HCT116 (cell line): ENCODE measurements at regions not wholly inside any gene's neighbourhood (a gene's known extent, or its start where the extent isn't known, plus 50 kb on each side); places are given as distances from the start of the nearest gene placed in this dataset.

Source experiments
- ATAC-seq: fragments of 200-7000 bp; cut with Tn5 transposase; 2 replicates; pipeline ENCODE4 v1.9.1; 2020; ENCODE audit warnings: mild to moderate bottlenecking, moderate library complexity
- BruUV-seq: library from RNA; stranded (reverse); fragments of 400-500 nt; replicated peaks from 2 replicates; lab custom pipeline; 2021; lab: Mats Ljungman, UMichigan
- CTCF ChIA-PET: fragments of 300-600 bp; sonication (Branson Sonifier 250); formaldehyde crosslinking; loops from one replicate; lab custom pipeline; 2021; ENCODE audit warnings: antibody characterized with exemption; lab: Charles Lee
- POLR2A ChIA-PET: fragments of 300-600, 350-600 bp; sonication (Branson Sonifier 250); formaldehyde crosslinking; loops from one replicate; lab custom pipeline; 2021; ENCODE audit warnings: antibody characterized with exemption; lab: Charles Lee
- RAD21 ChIA-PET, 2 experiments: fragments of 300-600 bp; sonication (Branson Sonifier 250); formaldehyde crosslinking; loops; one replicate each; lab custom pipeline; 2023; ENCODE audit warnings: low total read pairs in 2 of 2; ENCODE audit not compliant: uncharacterized antibody in 2 of 2, unreplicated experiment in 2 of 2, low non-redundant PET in 1 of 2; lab: Charles Lee
- DNase-seq: peaks from one replicate; pipeline ENCODE4 v3.0.0-alpha.2; 2010; ENCODE audit warnings: low read depth, low spot score
- H2AFZ ChIP-seq: fragments of 200-600 bp; shearing (Covaris generic), sonication (generic); 2 replicates; pipeline ENCODE4 v1.6.1; 2017; ENCODE audit warnings: low read depth, mixed run types, mixed read lengths, antibody characterized with exemption, low read length; ENCODE audit not compliant: poor library complexity, severe bottlenecking
- H3K27ac ChIP-seq: 2 replicates; pipeline ENCODE4 v1.5.1; 2012; ENCODE audit warnings: low read depth, low read length
- H3K27me3 ChIP-seq: fragments of 200-600 bp; sonication (generic); 2 replicates; pipeline ENCODE4 v1.6.1; 2016; ENCODE audit warnings: mixed run types, low read length, mixed read lengths; ENCODE audit not compliant: insufficient read depth
- H3K36me3 ChIP-seq, 2 experiments: fragments of 200-500 bp in 1 of 2; fragments of 200-600 bp in 1 of 2; sonication (Bioruptor generic) in 1 of 2; sonication (generic) in 1 of 2; 2 replicates each; pipeline versions ENCODE4 v1.5.1 to v1.6.1; 2014 to 2016; ENCODE audit warnings: low read length in 2 of 2, inconsistent platforms in 1 of 2, mixed read lengths in 1 of 2, mixed run types in 1 of 2; ENCODE audit not compliant: insufficient read depth in 2 of 2, control insufficient read depth in 1 of 2
- H3K4me1 ChIP-seq, 2 experiments: fragments of 200-600 bp in 1 of 2; sonication (generic) in 1 of 2; 2 replicates each; pipeline versions ENCODE4 v1.5.1 to v1.6.1; 2012 to 2017; ENCODE audit warnings: low read length in 2 of 2, inconsistent platforms in 1 of 2, mild to moderate bottlenecking in 1 of 2, mixed read lengths in 1 of 2, mixed run types in 1 of 2, moderate library complexity in 1 of 2; ENCODE audit not compliant: insufficient read depth in 2 of 2, control insufficient read depth in 1 of 2
- H3K4me2 ChIP-seq: fragments of 200-600 bp; sonication (generic); 2 replicates; pipeline ENCODE4 v1.6.1; 2017; ENCODE audit warnings: mixed run types, low read length, mixed read lengths
- H3K4me3 ChIP-seq, 2 experiments: fragments of 200-600 bp in 1 of 2; sonication (generic) in 1 of 2; replicated peaks in 1 of 2; 2 replicates each; pipeline ENCODE4 v1.5.1; 2011 to 2016; ENCODE audit warnings: low read length in 2 of 2, control low read depth in 1 of 2, low read depth in 1 of 2, mild to moderate bottlenecking in 1 of 2, mixed read lengths in 1 of 2, mixed run types in 1 of 2
- H3K79me2 ChIP-seq: fragments of 200-600 bp; sonication (generic); 2 replicates; pipeline ENCODE4 v1.6.1; 2017; ENCODE audit warnings: mild to moderate bottlenecking, mixed run types, low read length, moderate library complexity, mixed read lengths; ENCODE audit not compliant: insufficient read depth
- H3K9ac ChIP-seq: fragments of 200-600 bp; sonication (generic); 2 replicates; pipeline ENCODE4 v1.6.1; 2016; ENCODE audit warnings: low read length, mixed read lengths
- H3K9me2 ChIP-seq: fragments of 200-600 bp; sonication (generic), shearing (Covaris generic); 2 replicates; pipeline ENCODE4 v1.6.1; 2017; ENCODE audit warnings: mixed run types, mild to moderate bottlenecking, moderate library complexity; ENCODE audit not compliant: insufficient read depth
- H3K9me3 ChIP-seq, 2 experiments: fragments of 200-500 bp in 1 of 2; fragments of 200-600 bp in 1 of 2; sonication (Bioruptor generic) in 1 of 2; sonication (generic) in 1 of 2; 2 replicates each; pipeline ENCODE4 v1.6.1; 2014 to 2017; ENCODE audit warnings: low read length in 2 of 2, mixed read lengths in 2 of 2, inconsistent platforms in 1 of 2, low read depth in 1 of 2, mild to moderate bottlenecking in 1 of 2, mixed run types in 1 of 2, moderate library complexity in 1 of 2; ENCODE audit not compliant: control insufficient read depth in 1 of 2, insufficient read depth in 1 of 2
- H4K20me1 ChIP-seq: fragments of 200-600 bp; sonication (generic), shearing (Covaris generic); 2 replicates; pipeline ENCODE4 v1.6.1; 2017; ENCODE audit warnings: mixed run types, mild to moderate bottlenecking, moderate library complexity; ENCODE audit not compliant: insufficient read depth
- ATF3 ChIP-seq: IDR thresholded peaks from 2 replicates; pipeline ENCODE4 v1.6.1; 2012
- MAX ChIP-seq: IDR thresholded peaks from 2 replicates; pipeline ENCODE4 v1.6.1; 2012
- POLR2A ChIP-seq: IDR thresholded peaks from 2 replicates; pipeline ENCODE4 v1.7.0; 2011; ENCODE audit warnings: borderline replicate concordance; ENCODE audit not compliant: insufficient read depth, insufficient read length; ENCODE audit errors: extremely low read depth
- RAD21 ChIP-seq: IDR thresholded peaks from 2 replicates; pipeline ENCODE4 v1.6.1; 2012; ENCODE audit warnings: low read depth, mild to moderate bottlenecking
- REST ChIP-seq: IDR thresholded peaks from 2 replicates; pipeline ENCODE4 v1.6.1; 2012; ENCODE audit warnings: low read depth
- SRF ChIP-seq: IDR thresholded peaks from 2 replicates; pipeline ENCODE4 v1.6.1; 2012; ENCODE audit warnings: low read depth
- intact Hi-C: fragments of 100-400 bp; cut with micrococcal nuclease; formaldehyde crosslinking; loops from 2 replicates; pipeline ENCODE4 v1.10.0; 2022

- ChIA-PET CTCF (no interaction called here), RAD21 (no interaction called here), POLR2A (no interaction called here)
- Histone ChIP-seq H3K9me2 (no peaks in the 10 kb centered on the region), H3K4me3 (no peak overlapping the region), H3K4me1 (no peaks in the 10 kb centered on the region), H4K20me1 (no peaks in the 10 kb centered on the region), H3K4me2 (no peak overlapping the region), H3K9me3 (no peaks in the 10 kb centered on the region), H3K27ac (no peak overlapping the region), H3K79me2 (no peaks in the 10 kb centered on the region), H3K9ac (no peak overlapping the region), H2AFZ (no peak overlapping the region), H3K27me3 (no peaks in the 10 kb centered on the region), H3K36me3 (no peaks in the 10 kb centered on the region)
- BruUV-seq = no TSS peak
- ATAC-seq (no peak), DNase-seq (no peak)
- intact Hi-C loops = no loop called here
- TF ChIP-seq SRF = no peak
- TF ChIP-seq RAD21 = no peak
- no peak for TF ChIP-seq MAX
- TF ChIP-seq ATF3 = no peak
- TF ChIP-seq POLR2A = no peak
- TF ChIP-seq REST = no peak
Measured at GRCh38 chr13:33364192-33364591, 78.6 kb upstream of the STARD13 start.
